ENCODE measurements at regions not wholly inside any gene's neighbourhood (a gene's known extent, or its start where the extent isn't known, plus 50 kb on each side); places are given as distances from the start of the nearest gene placed in this dataset.

DNA sequence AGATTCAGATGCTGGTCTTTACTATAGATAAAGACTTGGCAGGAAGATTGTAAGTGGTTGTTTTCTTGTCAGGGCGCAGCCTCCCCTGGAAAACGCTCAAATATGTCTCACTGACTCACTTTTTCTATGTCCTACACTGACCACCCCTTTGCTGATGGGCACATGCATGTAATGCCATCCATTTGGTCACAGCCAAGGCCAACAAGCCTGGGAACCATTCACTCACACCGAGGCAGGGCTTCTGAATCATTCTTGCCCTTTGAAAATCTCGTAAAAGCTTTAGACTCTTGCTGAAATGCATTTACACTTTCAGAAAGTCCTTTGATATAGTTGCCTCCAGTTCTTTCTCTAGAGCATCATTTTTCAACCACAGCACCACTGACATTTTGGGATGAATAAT is 249.4 kb downstream of the ACTL7B start:
- H4K20me1 ChIP-seq (replicated peaks; ENCODE audit: control insufficient read depth, extremely low read depth, insufficient read depth, low read length): no peaks in the 10 kb centered on the region
- H3K4me3 ChIP-seq (replicated peaks in 1 of 3; ENCODE audit: insufficient read depth in 1 of 3, low read depth in 1 of 3, low read length in 3 of 3): no peak overlapping the region
- POLR2A ChIA-PET: no interaction called here
- DNase-seq (ENCODE audit: low read depth, low spot score): no peak
- no peaks in the 10 kb centered on the region for H3K27me3 ChIP-seq (ENCODE audit: control insufficient read depth in 2 of 2, insufficient read depth in 2 of 2, low read length in 2 of 2)
- dilution Hi-C loops (cut with MboI; ENCODE audit: extremely low pct_ligation_motif_present, low sequenced_read_pairs) (no loop called here), intact Hi-C loops (cut with micrococcal nuclease) (no loop called here)
- H3K9me3 ChIP-seq (replicated peaks; ENCODE audit: control insufficient read depth, insufficient read depth, low read length): no peaks in the 10 kb centered on the region
- no peaks in the 10 kb centered on the region for H3K79me2 ChIP-seq (ENCODE audit: control insufficient read depth, insufficient read depth, low read length)
- no peaks in the 10 kb centered on the region for H3K4me1 ChIP-seq (ENCODE audit: control insufficient read depth, extremely low read depth, insufficient read depth, low read length)
- no peak overlapping the region for H2AFZ ChIP-seq (ENCODE audit: low read depth, low read length)
- H3K9me1 ChIP-seq (replicated peaks; ENCODE audit: control insufficient read depth, extremely low read depth, insufficient read depth, low read length): no peaks in the 10 kb centered on the region
- FAIRE-seq: no peak
- no peak overlapping the region for H3K4me2 ChIP-seq (ENCODE audit: insufficient read depth, low read length)
- no peaks in the 10 kb centered on the region for H3K36me3 ChIP-seq (ENCODE audit: control insufficient read depth in 2 of 2, extremely low read depth in 1 of 2, insufficient read depth in 2 of 2, low read length in 2 of 2)
- CTCF ChIA-PET: interaction anchor here (0.6 kb wide), 1 partner anchor 276 kb away, joined by 3 read pairs; no protein-coding TSS in a partner anchor
- TF ChIP-seq, protein P1, sequence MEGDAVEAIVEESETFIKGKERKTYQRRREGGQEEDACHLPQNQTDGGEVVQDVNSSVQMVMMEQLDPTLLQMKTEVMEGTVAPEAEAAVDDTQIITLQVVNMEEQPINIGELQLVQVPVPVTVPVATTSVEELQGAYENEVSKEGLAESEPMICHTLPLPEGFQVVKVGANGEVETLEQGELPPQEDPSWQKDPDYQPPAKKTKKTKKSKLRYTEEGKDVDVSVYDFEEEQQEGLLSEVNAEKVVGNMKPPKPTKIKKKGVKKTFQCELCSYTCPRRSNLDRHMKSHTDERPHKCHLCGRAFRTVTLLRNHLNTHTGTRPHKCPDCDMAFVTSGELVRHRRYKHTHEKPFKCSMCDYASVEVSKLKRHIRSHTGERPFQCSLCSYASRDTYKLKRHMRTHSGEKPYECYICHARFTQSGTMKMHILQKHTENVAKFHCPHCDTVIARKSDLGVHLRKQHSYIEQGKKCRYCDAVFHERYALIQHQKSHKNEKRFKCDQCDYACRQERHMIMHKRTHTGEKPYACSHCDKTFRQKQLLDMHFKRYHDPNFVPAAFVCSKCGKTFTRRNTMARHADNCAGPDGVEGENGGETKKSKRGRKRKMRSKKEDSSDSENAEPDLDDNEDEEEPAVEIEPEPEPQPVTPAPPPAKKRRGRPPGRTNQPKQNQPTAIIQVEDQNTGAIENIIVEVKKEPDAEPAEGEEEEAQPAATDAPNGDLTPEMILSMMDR (IDR thresholded peaks at IDR 0.05; ENCODE audit: extremely low read depth in 1 of 2, insufficient read depth in 1 of 2, low read depth in 1 of 2, low read length in 2 of 2): no peak
- no peak overlapping the region for H3K27ac ChIP-seq (ENCODE audit: insufficient read depth, low read depth, low read length)
- no TSS peak for BruUV-seq (replicated peaks)
- no peak overlapping the region for H3K9ac ChIP-seq (replicated peaks; ENCODE audit: extremely low read depth, insufficient read depth, low read length)

DNA sequence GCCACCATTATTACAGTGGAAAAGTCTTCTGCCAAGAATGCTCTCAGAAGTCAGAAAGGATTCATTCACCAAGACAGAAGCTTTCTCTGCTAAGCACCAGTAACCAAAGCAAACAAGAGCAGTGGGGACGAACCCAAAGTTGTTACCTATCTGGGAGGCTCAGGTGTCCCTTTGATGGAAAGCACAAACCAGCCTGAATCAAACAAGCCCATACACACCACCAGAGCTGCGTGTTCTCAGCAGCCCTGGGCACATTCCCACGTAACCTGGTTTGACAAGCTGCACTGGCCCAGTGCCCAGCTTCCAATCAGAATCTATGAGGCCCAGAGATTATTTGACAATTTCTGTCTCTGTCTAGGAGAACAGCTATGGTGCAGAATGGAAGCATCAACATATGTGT is 252.6 kb downstream of the ACTL7B start:
- dilution Hi-C loops (cut with MboI; ENCODE audit: extremely low pct_ligation_motif_present, low sequenced_read_pairs) (no loop called here), intact Hi-C loops (cut with micrococcal nuclease) (no loop called here)
- no peak for FAIRE-seq
- Histone ChIP-seq H3K9ac (replicated peaks; ENCODE audit: extremely low read depth, insufficient read depth, low read length) (no peak overlapping the region), H3K9me3 (replicated peaks; ENCODE audit: control insufficient read depth, insufficient read depth, low read length) (no peaks in the 10 kb centered on the region), H3K4me1 (ENCODE audit: control insufficient read depth, extremely low read depth, insufficient read depth, low read length) (no peaks in the 10 kb centered on the region), H3K79me2 (ENCODE audit: control insufficient read depth, insufficient read depth, low read length) (no peaks in the 10 kb centered on the region), H3K4me2 (ENCODE audit: insufficient read depth, low read length) (no peak overlapping the region), H3K9me1 (replicated peaks; ENCODE audit: control insufficient read depth, extremely low read depth, insufficient read depth, low read length) (no peaks in the 10 kb centered on the region), H3K27me3 (ENCODE audit: control insufficient read depth in 2 of 2, insufficient read depth in 2 of 2, low read length in 2 of 2) (no peaks in the 10 kb centered on the region), H3K4me3 (replicated peaks in 1 of 3; ENCODE audit: insufficient read depth in 1 of 3, low read depth in 1 of 3, low read length in 3 of 3) (no peak overlapping the region), H3K36me3 (ENCODE audit: control insufficient read depth in 2 of 2, extremely low read depth in 1 of 2, insufficient read depth in 2 of 2, low read length in 2 of 2) (no peaks in the 10 kb centered on the region), H2AFZ (ENCODE audit: low read depth, low read length) (no peak overlapping the region), H4K20me1 (replicated peaks; ENCODE audit: control insufficient read depth, extremely low read depth, insufficient read depth, low read length) (no peaks in the 10 kb centered on the region), H3K27ac (ENCODE audit: insufficient read depth, low read depth, low read length) (no peak overlapping the region)
- DNase-seq (ENCODE audit: low read depth, low spot score): no peak
- ChIA-PET POLR2A (no interaction called here), CTCF (no interaction called here)
- no peak for TF ChIP-seq FOS (IDR thresholded peaks at IDR 0.05; ENCODE audit: borderline replicate concordance, insufficient read depth, low read length)
- no peak for TF ChIP-seq JUN (IDR thresholded peaks at IDR 0.05; ENCODE audit: borderline replicate concordance, insufficient read depth, insufficient read length, low read depth)
- TF ChIP-seq, protein P1 (IDR thresholded peaks at IDR 0.05; ENCODE audit: extremely low read depth in 1 of 2, insufficient read depth in 1 of 2, low read depth in 1 of 2, low read length in 2 of 2): no peak
- no peak for TF ChIP-seq GATA2 (IDR thresholded peaks at IDR 0.05; ENCODE audit: insufficient read depth, insufficient read length, low read depth, low read length)
- no peak for TF ChIP-seq MYC (IDR thresholded peaks at IDR 0.05; ENCODE audit: low read depth, low read length)
- TF ChIP-seq, protein P2, sequence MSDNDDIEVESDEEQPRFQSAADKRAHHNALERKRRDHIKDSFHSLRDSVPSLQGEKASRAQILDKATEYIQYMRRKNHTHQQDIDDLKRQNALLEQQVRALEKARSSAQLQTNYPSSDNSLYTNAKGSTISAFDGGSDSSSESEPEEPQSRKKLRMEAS (IDR thresholded peaks at IDR 0.05; ENCODE audit: insufficient read depth, insufficient read length): no peak
- no peak for TF ChIP-seq POLR2AphosphoS5 (IDR thresholded peaks at IDR 0.05; ENCODE audit: insufficient read depth, low read depth, low read length)
- no peak for TF ChIP-seq POLR2A (IDR thresholded peaks at IDR 0.05; ENCODE audit: low read depth, low read length)
- no peak for TF ChIP-seq EZH2 (IDR thresholded peaks at IDR 0.05; ENCODE audit: borderline replicate concordance, low read depth, low read length, severe bottlenecking)
- no TSS peak for BruUV-seq (replicated peaks)

Measured in endothelial cell of umbilical vein (primary cell).